ENCODE measurements at regions not wholly inside any gene's neighbourhood (a gene's known extent, or its start where the extent isn't known, plus 50 kb on each side); places are given as distances from the start of the nearest gene placed in this dataset.

DNA sequence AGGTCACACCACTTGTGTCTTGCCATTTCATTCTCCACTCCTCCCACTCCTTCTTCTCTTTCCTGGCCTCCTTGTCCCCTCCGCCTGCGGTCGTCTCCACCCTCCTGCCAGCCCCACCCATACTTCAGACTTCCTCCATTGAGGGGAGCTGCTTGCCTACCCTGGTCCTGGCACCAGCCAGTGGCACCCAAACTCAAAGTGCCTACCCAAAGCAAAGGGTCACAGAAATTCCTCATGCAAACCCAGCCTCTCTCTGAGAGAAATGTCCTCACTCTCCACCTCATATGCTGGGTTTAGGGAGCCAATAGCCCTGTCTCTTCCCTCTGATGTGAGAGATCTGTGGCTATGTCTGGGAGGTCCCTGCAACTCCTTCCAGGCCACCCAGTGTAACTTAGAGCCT, 109.6 kb downstream of the TEX26 start:
- H3K9me3 Mint-ChIP-seq, result no peaks in the 10 kb centered on the region
- ATAC-seq (no peak), DNase-seq (ENCODE audit: low spot score) (no peak)
- H3K36me3 Mint-ChIP-seq (ENCODE audit: low read depth), result no peaks in the 10 kb centered on the region
- Histone ChIP-seq H3K79me2 (replicated peaks; ENCODE audit: insufficient read depth) (no peaks in the 10 kb centered on the region), H3K9me2 (ENCODE audit: insufficient read depth) (no peaks in the 10 kb centered on the region), H3K4me2 (no peak overlapping the region), H2AFZ (no peak overlapping the region), H3K27ac (ENCODE audit: low read depth) (no peak overlapping the region), H3K4me1 (ENCODE audit: insufficient read depth) (no peaks in the 10 kb centered on the region), H4K20me1 (replicated peaks; ENCODE audit: insufficient read depth) (no peaks in the 10 kb centered on the region), H3K27me3 (ENCODE audit: insufficient read depth) (no peaks in the 10 kb centered on the region), H3K4me3 (no peak overlapping the region), H3F3A (replicated peaks; ENCODE audit: low read depth) (no peaks in the 10 kb centered on the region), H3K36me3 (ENCODE audit: insufficient read depth) (no peaks in the 10 kb centered on the region)
- no peak overlapping the region for H3K4me3 Mint-ChIP-seq
- no peak for TF ChIP-seq REST (IDR thresholded peaks at IDR 0.05; ENCODE audit: unreplicated experiment)
- no peak for TF ChIP-seq CREB1 (CRISPR knock-in tag; IDR thresholded peaks at IDR 0.05; ENCODE audit: low read depth)
- no peak for TF ChIP-seq ETS1 (IDR thresholded peaks at IDR 0.05)
- TF ChIP-seq CTCF (conservative IDR thresholded peaks at IDR 0.05; ENCODE audit: low read depth in 2 of 2), result no peak
- no peak for TF ChIP-seq POLR2AphosphoS5 (IDR thresholded peaks at IDR 0.05; ENCODE audit: low read depth)
- TF ChIP-seq EZH2phosphoT487 (IDR thresholded peaks at IDR 0.05; ENCODE audit: unreplicated experiment), result no peak
- no peak for TF ChIP-seq NANOG (IDR thresholded peaks at IDR 0.05; ENCODE audit: borderline replicate concordance)
- no peak for TF ChIP-seq ZNF462 (CRISPR knock-in tag; IDR thresholded peaks at IDR 0.05)
- no peak for TF ChIP-seq EZH2 (IDR thresholded peaks at IDR 0.05; ENCODE audit: low read depth, unreplicated experiment)
- TF ChIP-seq JUNB (IDR thresholded peaks at IDR 0.05; ENCODE audit: unreplicated experiment), result no peak
- TF ChIP-seq ZNF114 (CRISPR knock-in tag; IDR thresholded peaks at IDR 0.05), result no peak
- TF ChIP-seq ZNF331 (CRISPR knock-in tag; IDR thresholded peaks at IDR 0.05; ENCODE audit: low read depth), result no peak
- no peak for TF ChIP-seq STAT1 (IDR thresholded peaks at IDR 0.05; ENCODE audit: unreplicated experiment)
- H3K27me3 Mint-ChIP-seq (ENCODE audit: insufficient read depth, low read depth, poor library complexity), result peaks cover 5% of the 10 kb centered on the region
- H3K27ac Mint-ChIP-seq, result no peak overlapping the region
- peaks cover 3% of the 10 kb centered on the region for H3K4me1 Mint-ChIP-seq
